HCT116 (cell line): ENCODE measurements at regions not wholly inside any gene's neighbourhood (a gene's known extent, or its start where the extent isn't known, plus 50 kb on each side); places are given as distances from the start of the nearest gene placed in this dataset.

ENCODE experiments used
- ATAC-seq: fragments of 200-7000 bp; cut with Tn5 transposase; 2 replicates; pipeline ENCODE4 v1.9.1; 2020; ENCODE audit warnings: mild to moderate bottlenecking, moderate library complexity
- BruUV-seq: library from RNA; stranded (reverse); fragments of 400-500 nt; replicated peaks from 2 replicates; lab custom pipeline; 2021; lab: Mats Ljungman, UMichigan
- CTCF ChIA-PET: fragments of 300-600 bp; sonication (Branson Sonifier 250); formaldehyde crosslinking; loops from one replicate; lab custom pipeline; 2021; ENCODE audit warnings: antibody characterized with exemption; lab: Charles Lee
- POLR2A ChIA-PET: fragments of 300-600, 350-600 bp; sonication (Branson Sonifier 250); formaldehyde crosslinking; loops from one replicate; lab custom pipeline; 2021; ENCODE audit warnings: antibody characterized with exemption; lab: Charles Lee
- RAD21 ChIA-PET, 2 experiments: fragments of 300-600 bp; sonication (Branson Sonifier 250); formaldehyde crosslinking; loops; one replicate each; lab custom pipeline; 2023; ENCODE audit warnings: low total read pairs in 2 of 2; ENCODE audit not compliant: uncharacterized antibody in 2 of 2, unreplicated experiment in 2 of 2, low non-redundant PET in 1 of 2; lab: Charles Lee
- DNase-seq: peaks from one replicate; pipeline ENCODE4 v3.0.0-alpha.2; 2010; ENCODE audit warnings: low read depth, low spot score
- H2AFZ ChIP-seq: fragments of 200-600 bp; shearing (Covaris generic), sonication (generic); 2 replicates; pipeline ENCODE4 v1.6.1; 2017; ENCODE audit warnings: low read depth, mixed run types, mixed read lengths, antibody characterized with exemption, low read length; ENCODE audit not compliant: poor library complexity, severe bottlenecking
- H3K27ac ChIP-seq: 2 replicates; pipeline ENCODE4 v1.5.1; 2012; ENCODE audit warnings: low read depth, low read length
- H3K27me3 ChIP-seq: fragments of 200-600 bp; sonication (generic); 2 replicates; pipeline ENCODE4 v1.6.1; 2016; ENCODE audit warnings: mixed run types, low read length, mixed read lengths; ENCODE audit not compliant: insufficient read depth
- H3K36me3 ChIP-seq, 2 experiments: fragments of 200-500 bp in 1 of 2; fragments of 200-600 bp in 1 of 2; sonication (Bioruptor generic) in 1 of 2; sonication (generic) in 1 of 2; 2 replicates each; pipeline versions ENCODE4 v1.5.1 to v1.6.1; 2014 to 2016; ENCODE audit warnings: low read length in 2 of 2, inconsistent platforms in 1 of 2, mixed read lengths in 1 of 2, mixed run types in 1 of 2; ENCODE audit not compliant: insufficient read depth in 2 of 2, control insufficient read depth in 1 of 2
- H3K4me1 ChIP-seq, 2 experiments: fragments of 200-600 bp in 1 of 2; sonication (generic) in 1 of 2; 2 replicates each; pipeline versions ENCODE4 v1.5.1 to v1.6.1; 2012 to 2017; ENCODE audit warnings: low read length in 2 of 2, inconsistent platforms in 1 of 2, mild to moderate bottlenecking in 1 of 2, mixed read lengths in 1 of 2, mixed run types in 1 of 2, moderate library complexity in 1 of 2; ENCODE audit not compliant: insufficient read depth in 2 of 2, control insufficient read depth in 1 of 2
- H3K4me2 ChIP-seq: fragments of 200-600 bp; sonication (generic); 2 replicates; pipeline ENCODE4 v1.6.1; 2017; ENCODE audit warnings: mixed run types, low read length, mixed read lengths
- H3K4me3 ChIP-seq, 2 experiments: fragments of 200-600 bp in 1 of 2; sonication (generic) in 1 of 2; replicated peaks in 1 of 2; 2 replicates each; pipeline ENCODE4 v1.5.1; 2011 to 2016; ENCODE audit warnings: low read length in 2 of 2, control low read depth in 1 of 2, low read depth in 1 of 2, mild to moderate bottlenecking in 1 of 2, mixed read lengths in 1 of 2, mixed run types in 1 of 2
- H3K79me2 ChIP-seq: fragments of 200-600 bp; sonication (generic); 2 replicates; pipeline ENCODE4 v1.6.1; 2017; ENCODE audit warnings: mild to moderate bottlenecking, mixed run types, low read length, moderate library complexity, mixed read lengths; ENCODE audit not compliant: insufficient read depth
- H3K9ac ChIP-seq: fragments of 200-600 bp; sonication (generic); 2 replicates; pipeline ENCODE4 v1.6.1; 2016; ENCODE audit warnings: low read length, mixed read lengths
- H3K9me2 ChIP-seq: fragments of 200-600 bp; sonication (generic), shearing (Covaris generic); 2 replicates; pipeline ENCODE4 v1.6.1; 2017; ENCODE audit warnings: mixed run types, mild to moderate bottlenecking, moderate library complexity; ENCODE audit not compliant: insufficient read depth
- H3K9me3 ChIP-seq, 2 experiments: fragments of 200-500 bp in 1 of 2; fragments of 200-600 bp in 1 of 2; sonication (Bioruptor generic) in 1 of 2; sonication (generic) in 1 of 2; 2 replicates each; pipeline ENCODE4 v1.6.1; 2014 to 2017; ENCODE audit warnings: low read length in 2 of 2, mixed read lengths in 2 of 2, inconsistent platforms in 1 of 2, low read depth in 1 of 2, mild to moderate bottlenecking in 1 of 2, mixed run types in 1 of 2, moderate library complexity in 1 of 2; ENCODE audit not compliant: control insufficient read depth in 1 of 2, insufficient read depth in 1 of 2
- H4K20me1 ChIP-seq: fragments of 200-600 bp; sonication (generic), shearing (Covaris generic); 2 replicates; pipeline ENCODE4 v1.6.1; 2017; ENCODE audit warnings: mixed run types, mild to moderate bottlenecking, moderate library complexity; ENCODE audit not compliant: insufficient read depth
- CEBPB ChIP-seq: IDR thresholded peaks from 2 replicates; pipeline ENCODE4 v1.6.1; 2012; ENCODE audit warnings: low read depth
- EGR1 ChIP-seq: IDR thresholded peaks from 2 replicates; pipeline ENCODE4 v1.6.1; 2012; ENCODE audit warnings: low read depth
- EZH2 ChIP-seq: fragments of 200-600 bp; sonication (generic); IDR thresholded peaks from 2 replicates; pipeline ENCODE4 v1.6.1; 2017; ENCODE audit warnings: antibody characterized with exemption, mixed run types
- EZH2phosphoT487 ChIP-seq: fragments of 200-600 bp; IDR thresholded peaks from 2 replicates; pipeline ENCODE4 v1.6.1; 2018; ENCODE audit warnings: antibody characterized with exemption, borderline replicate concordance
- JUND ChIP-seq: IDR thresholded peaks from 2 replicates; pipeline ENCODE4 v1.6.1; 2012
- POLR2AphosphoS5 ChIP-seq: IDR thresholded peaks from 2 replicates; pipeline ENCODE4 v1.6.1; 2011; ENCODE audit warnings: mild to moderate bottlenecking, low read depth, low read length, moderate library complexity
- RAD21 ChIP-seq: IDR thresholded peaks from 2 replicates; pipeline ENCODE4 v1.6.1; 2012; ENCODE audit warnings: low read depth, mild to moderate bottlenecking
- SIN3A ChIP-seq: IDR thresholded peaks from 2 replicates; pipeline ENCODE4 v1.6.1; 2012; ENCODE audit warnings: low read depth
- TCF7L2 ChIP-seq: IDR thresholded peaks from 2 replicates; pipeline ENCODE4 v1.7.0; 2011; ENCODE audit warnings: borderline replicate concordance, inconsistent platforms; ENCODE audit not compliant: insufficient read depth, insufficient read length; ENCODE audit errors: extremely low read depth
- YY1 ChIP-seq: IDR thresholded peaks from 2 replicates; pipeline ENCODE4 v1.6.1; 2011; ENCODE audit warnings: low read length, low read depth, moderate library complexity, mild to moderate bottlenecking; ENCODE audit not compliant: insufficient replicate concordance; ENCODE audit errors: extremely low read depth
- ZFX ChIP-seq: fragments of 450-650 bp; IDR thresholded peaks from 2 replicates; pipeline ENCODE4 v1.6.1; 2017
- ZNF274 ChIP-seq: fragments of 200-500 bp; sonication (Bioruptor generic); IDR thresholded peaks from 2 replicates; pipeline ENCODE4 v1.6.1; 2014; ENCODE audit warnings: mild to moderate bottlenecking, low read depth, low read length, inconsistent platforms
- intact Hi-C: fragments of 100-400 bp; cut with micrococcal nuclease; formaldehyde crosslinking; loops from 2 replicates; pipeline ENCODE4 v1.10.0; 2022
- TF ChIP-seq, protein P1 (sequence below), 3 experiments: fragments of 200-600 bp in 1 of 3; sonication (generic) in 1 of 3; IDR thresholded peaks in 2 of 3; conservative IDR thresholded peaks in 1 of 3; 2 replicates each; pipeline ENCODE4 v1.5.1; 2012 to 2017; ENCODE audit warnings: low read depth in 2 of 3, low read length in 2 of 3, antibody characterized with exemption in 1 of 3, borderline replicate concordance in 1 of 3, control low read depth in 1 of 3, mild to moderate bottlenecking in 1 of 3, mixed read lengths in 1 of 3, mixed run types in 1 of 3, moderate library complexity in 1 of 3; ENCODE audit not compliant: insufficient read depth in 1 of 3
- TF ChIP-seq, protein P2 (sequence below): IDR thresholded peaks from 2 replicates; pipeline ENCODE4 v1.6.1; 2012

DNA sequence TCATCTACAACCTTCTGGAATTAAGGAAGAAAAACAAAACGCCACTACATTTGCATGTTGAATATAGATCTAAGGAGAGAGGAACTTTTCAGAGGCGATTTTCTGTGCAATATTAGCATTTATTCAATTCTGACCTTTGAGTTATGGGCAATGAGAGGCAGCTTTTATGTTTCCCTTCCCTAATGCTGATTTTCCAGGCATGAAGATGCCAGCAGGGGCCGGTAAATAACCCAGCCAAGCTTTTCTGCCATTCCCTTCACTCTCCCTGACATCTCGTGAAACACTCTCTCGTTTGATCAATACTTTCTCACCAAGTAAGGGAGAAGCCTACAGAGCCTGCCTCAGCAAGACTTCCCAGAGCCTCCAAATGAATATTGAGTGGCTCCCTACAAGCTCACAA is 470.5 kb upstream of the GOT2 start:
- Histone ChIP-seq H2AFZ (no peak overlapping the region), H3K4me3 (no peak overlapping the region), H3K36me3 (no peaks in the 10 kb centered on the region), H3K27me3 (no peaks in the 10 kb centered on the region), H4K20me1 (no peaks in the 10 kb centered on the region), H3K27ac (no peak overlapping the region), H3K9me3 (peaks cover 0 to 9% of the 10 kb centered on the region in 2 experiments; a peak in 1 of 4 replicates), H3K4me1 (no peaks in the 10 kb centered on the region), H3K9me2 (no peaks in the 10 kb centered on the region), H3K9ac (no peak overlapping the region), H3K4me2 (no peak overlapping the region), H3K79me2 (no peaks in the 10 kb centered on the region)
- ChIA-PET POLR2A (no interaction called here), RAD21 (no interaction called here), CTCF (no interaction called here)
- intact Hi-C loops = no loop called here
- ATAC-seq (no peak), DNase-seq (no peak)
- no TSS peak for BruUV-seq
- TF ChIP-seq CEBPB (no peak), YY1 (no peak), RAD21 (no peak), ZNF274 (no peak), TCF7L2 (no peak), EZH2 (no peak), EZH2phosphoT487 (no peak), POLR2AphosphoS5 (no peak)

DNA sequence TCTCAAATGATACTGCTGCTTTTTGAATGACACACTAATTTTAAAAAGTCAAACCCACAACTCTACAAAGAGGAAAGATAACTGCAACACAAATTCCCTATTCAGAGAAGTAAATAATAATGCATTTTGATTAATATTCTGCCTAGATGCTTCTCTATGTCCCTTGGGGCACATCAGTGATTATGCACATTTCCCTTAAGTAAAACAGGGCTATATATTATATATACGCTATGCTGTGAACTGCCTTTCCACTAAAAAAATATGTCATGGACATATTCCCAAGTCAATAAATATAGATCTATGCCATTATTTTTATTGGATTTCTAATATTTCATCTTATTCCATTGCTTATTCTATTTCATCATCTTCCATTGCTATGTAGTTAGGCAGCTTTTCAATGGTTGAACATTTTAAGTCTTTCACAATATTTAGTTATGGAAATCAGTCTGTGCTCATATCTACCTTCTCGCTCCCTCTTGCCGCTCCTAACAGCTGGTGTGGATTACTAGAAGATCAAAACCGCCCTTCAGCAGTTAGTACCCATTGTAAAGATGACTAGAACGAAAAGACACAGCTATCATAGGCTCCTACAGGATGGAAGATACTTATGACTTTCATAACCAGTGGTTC is 468.2 kb upstream of the GOT2 start:
- H3K4me3 ChIP-seq = no peak overlapping the region
- no peak overlapping the region for H3K4me2 ChIP-seq
- H3K9me3 ChIP-seq = peaks cover 0 to 14% of the 10 kb centered on the region in 2 experiments; a peak in 2 of 4 replicates
- intact Hi-C loops = no loop called here
- no TSS peak for BruUV-seq
- no peaks in the 10 kb centered on the region for H3K36me3 ChIP-seq
- H3K27ac ChIP-seq = no peak overlapping the region
- ATAC-seq (no peak), DNase-seq (no peak)
- H3K4me1 ChIP-seq = no peaks in the 10 kb centered on the region
- H3K9ac ChIP-seq = no peak overlapping the region
- no peaks in the 10 kb centered on the region for H3K9me2 ChIP-seq
- ChIA-PET RAD21 (no interaction called here), CTCF (no interaction called here), POLR2A (no interaction called here)
- H4K20me1 ChIP-seq = no peaks in the 10 kb centered on the region
- H3K27me3 ChIP-seq = no peaks in the 10 kb centered on the region
- H3K79me2 ChIP-seq = no peaks in the 10 kb centered on the region
- no peak overlapping the region for H2AFZ ChIP-seq
- TF ChIP-seq, protein P1, sequence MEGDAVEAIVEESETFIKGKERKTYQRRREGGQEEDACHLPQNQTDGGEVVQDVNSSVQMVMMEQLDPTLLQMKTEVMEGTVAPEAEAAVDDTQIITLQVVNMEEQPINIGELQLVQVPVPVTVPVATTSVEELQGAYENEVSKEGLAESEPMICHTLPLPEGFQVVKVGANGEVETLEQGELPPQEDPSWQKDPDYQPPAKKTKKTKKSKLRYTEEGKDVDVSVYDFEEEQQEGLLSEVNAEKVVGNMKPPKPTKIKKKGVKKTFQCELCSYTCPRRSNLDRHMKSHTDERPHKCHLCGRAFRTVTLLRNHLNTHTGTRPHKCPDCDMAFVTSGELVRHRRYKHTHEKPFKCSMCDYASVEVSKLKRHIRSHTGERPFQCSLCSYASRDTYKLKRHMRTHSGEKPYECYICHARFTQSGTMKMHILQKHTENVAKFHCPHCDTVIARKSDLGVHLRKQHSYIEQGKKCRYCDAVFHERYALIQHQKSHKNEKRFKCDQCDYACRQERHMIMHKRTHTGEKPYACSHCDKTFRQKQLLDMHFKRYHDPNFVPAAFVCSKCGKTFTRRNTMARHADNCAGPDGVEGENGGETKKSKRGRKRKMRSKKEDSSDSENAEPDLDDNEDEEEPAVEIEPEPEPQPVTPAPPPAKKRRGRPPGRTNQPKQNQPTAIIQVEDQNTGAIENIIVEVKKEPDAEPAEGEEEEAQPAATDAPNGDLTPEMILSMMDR (IDR thresholded peaks at IDR 0.05 in 2 of 3, conservative IDR thresholded peaks at IDR 0.05 in 1 of 3; ENCODE audit: borderline replicate concordance in 1 of 3, insufficient read depth in 1 of 3, low read depth in 2 of 3, low read length in 2 of 3) = no peak
- TF ChIP-seq ZFX = no peak
- no peak for TF ChIP-seq SIN3A
- no peak for TF ChIP-seq RAD21
- no peak for TF ChIP-seq POLR2AphosphoS5
- TF ChIP-seq JUND = no peak
- no peak for TF ChIP-seq CEBPB
- TF ChIP-seq, protein P2, sequence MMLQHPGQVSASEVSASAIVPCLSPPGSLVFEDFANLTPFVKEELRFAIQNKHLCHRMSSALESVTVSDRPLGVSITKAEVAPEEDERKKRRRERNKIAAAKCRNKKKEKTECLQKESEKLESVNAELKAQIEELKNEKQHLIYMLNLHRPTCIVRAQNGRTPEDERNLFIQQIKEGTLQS = no peak
- TF ChIP-seq YY1 = no peak
- no peak for TF ChIP-seq EGR1
